22Rv1 (cell line): ENCODE measurements at regions not wholly inside any gene's neighbourhood (a gene's known extent, or its start where the extent isn't known, plus 50 kb on each side); places are given as distances from the start of the nearest gene placed in this dataset.

Experiments
- H3K27ac ChIP-seq: fragments of 450-650 bp; 2 replicates; pipeline ENCODE4 v1.5.1; 2017
- CTCF ChIP-seq: fragments of 450-650 bp; IDR thresholded peaks from 2 replicates; pipeline ENCODE4 v1.5.1; 2017; ENCODE audit warnings: mild to moderate bottlenecking
- ZFX ChIP-seq: fragments of 450-650 bp; IDR thresholded peaks from 2 replicates; pipeline ENCODE4 v1.6.1; 2017; ENCODE audit warnings: antibody characterized with exemption, borderline replicate concordance

- TF ChIP-seq ZFX, result no peak
- TF ChIP-seq CTCF, result no peak
- H3K27ac ChIP-seq, result no peak overlapping the region
Measured at GRCh38 chr4:14496408-14496807, 505.9 kb upstream of the CPEB2 start.

GRCh38 chr4:14496969-14497368 is 505.3 kb upstream of the CPEB2 start:
- TF ChIP-seq CTCF (no peak), ZFX (no peak)
- no peak overlapping the region for H3K27ac ChIP-seq

- TF ChIP-seq ZFX, result no peak
- TF ChIP-seq CTCF, result no peak
- no peak overlapping the region for H3K27ac ChIP-seq
Measured at GRCh38 chr4:14504162-14504561, 498.1 kb upstream of the CPEB2 start.

- TF ChIP-seq ZFX, result no peak
- no peak for TF ChIP-seq CTCF
- H3K27ac ChIP-seq, result no peak overlapping the region
Measured at GRCh38 chr4:14513471-14513870, 488.8 kb upstream of the CPEB2 start.

GRCh38 chr4:14515556-14515955 is 486.7 kb upstream of the CPEB2 start:
- TF ChIP-seq ZFX (no peak), CTCF (no peak)
- H3K27ac ChIP-seq, result no peak overlapping the region

- H3K27ac ChIP-seq, result no peak overlapping the region
- TF ChIP-seq CTCF, result no peak
- TF ChIP-seq ZFX, result no peak
Measured at GRCh38 chr4:14518136-14518535, 484.1 kb upstream of the CPEB2 start.

GRCh38 chr4:14520171-14520570 is 482.1 kb upstream of the CPEB2 start:
- TF ChIP-seq CTCF (no peak), ZFX (no peak)
- no peak overlapping the region for H3K27ac ChIP-seq
